HEK293 (cell line): ENCODE measurements at regions not wholly inside any gene's neighbourhood (a gene's known extent, or its start where the extent isn't known, plus 50 kb on each side); places are given as distances from the start of the nearest gene placed in this dataset.
"Not testable (repeated sequence)": the region's sequence is repeated elsewhere in the genome, so short reads cannot be mapped to it uniquely, and the experiment has no call there.

Experiments
- CTCF ChIA-PET: fragments of 350-600 bp; formaldehyde crosslinking; extraction: SDS; loops from one replicate; lab custom pipeline; 2021; ENCODE audit warnings: antibody characterized with exemption; lab: Yijun Ruan, JAX
- POLR2A ChIA-PET: fragments of 300-600 bp; formaldehyde crosslinking; extraction: SDS; loops from one replicate; lab custom pipeline; 2020; ENCODE audit warnings: antibody characterized with exemption, inconsistent platforms; lab: Yijun Ruan, JAX
- H3K27ac ChIP-seq: fragments of 200-500 bp; sonication (Bioruptor generic); 2 replicates; pipeline ENCODE4 v1.5.1; 2014; ENCODE audit warnings: low read depth, low read length, control low read depth, inconsistent platforms; ENCODE audit errors: extremely low read depth
- H3K36me3 ChIP-seq, 2 experiments: fragments of 200-500 bp in 1 of 2; sonication (Bioruptor generic) in 1 of 2; 1 replicate in 1 of 2; 2 replicates in 1 of 2; pipeline ENCODE4 v1.5.1; 2014 to 2017; ENCODE audit warnings: inconsistent platforms in 2 of 2, low read length in 2 of 2; ENCODE audit not compliant: control insufficient read depth in 2 of 2, insufficient read depth in 1 of 2
- H3K4me1 ChIP-seq: fragments of 200-500 bp; sonication (Bioruptor generic); 2 replicates; pipeline ENCODE4 v1.5.1; 2014; ENCODE audit warnings: mild to moderate bottlenecking, low read length, inconsistent platforms; ENCODE audit not compliant: control insufficient read depth, insufficient read depth
- H3K4me3 ChIP-seq: 2 replicates; pipeline ENCODE4 v1.5.1; 2011; ENCODE audit warnings: low read depth, mild to moderate bottlenecking, control low read depth, low read length, moderate library complexity
- H3K9me3 ChIP-seq: fragments of 200-500 bp; sonication (Bioruptor generic); 2 replicates; pipeline ENCODE4 v1.5.1; 2014; ENCODE audit warnings: low read depth, low read length, inconsistent platforms; ENCODE audit not compliant: control insufficient read depth, insufficient read depth
- HOXD13 ChIP-seq: sonication (generic); formaldehyde crosslinking; IDR thresholded peaks from 2 replicates; pipeline ENCODE4 v1.8.0; 2022; ENCODE audit warnings: missing genetic modification reagents, borderline replicate concordance
- ZBTB44 ChIP-seq: fragments of 450-650 bp; IDR thresholded peaks from 2 replicates; pipeline ENCODE4 v1.5.1; 2018; ENCODE audit warnings: missing biosample characterization, mild to moderate bottlenecking, missing genetic modification characterization
- ZFHX2 ChIP-seq: fragments of 450-650 bp; formaldehyde crosslinking; conservative IDR thresholded peaks from 2 replicates; pipeline ENCODE4 v1.5.1; 2016; ENCODE audit warnings: missing biosample characterization, missing genetic modification characterization
- ZFP37 ChIP-seq: fragments of 450-650 bp; formaldehyde crosslinking; IDR thresholded peaks from 2 replicates; pipeline ENCODE4 v1.5.1; 2016; ENCODE audit warnings: missing biosample characterization, missing genetic modification characterization
- ZFP41 ChIP-seq: fragments of 450-650 bp; formaldehyde crosslinking; IDR thresholded peaks from 2 replicates; pipeline ENCODE4 v1.5.1; 2016; ENCODE audit warnings: missing biosample characterization, missing genetic modification characterization, borderline replicate concordance
- ZIC2 ChIP-seq: fragments of 450-650 bp; formaldehyde crosslinking; IDR thresholded peaks from 2 replicates; pipeline ENCODE4 v1.5.1; 2016; ENCODE audit warnings: missing biosample characterization, missing genetic modification characterization
- ZNF148 ChIP-seq: fragments of 450-650 bp; formaldehyde crosslinking; IDR thresholded peaks from 2 replicates; pipeline ENCODE4 v1.5.0; 2017; ENCODE audit warnings: missing biosample characterization, missing genetic modification characterization, borderline replicate concordance
- ZNF157 ChIP-seq: fragments of 450-650 bp; formaldehyde crosslinking; IDR thresholded peaks from 2 replicates; pipeline ENCODE4 v1.5.1; 2016; ENCODE audit warnings: missing biosample characterization, missing genetic modification characterization
- ZNF302 ChIP-seq: fragments of 450-650 bp; formaldehyde crosslinking; IDR thresholded peaks from 2 replicates; pipeline ENCODE4 v1.5.1; 2016; ENCODE audit warnings: missing biosample characterization, missing genetic modification characterization, low read depth
- ZNF354C ChIP-seq: fragments of 450-650 bp; formaldehyde crosslinking; IDR thresholded peaks from 2 replicates; pipeline ENCODE4 v1.5.1; 2016; ENCODE audit warnings: missing biosample characterization, missing genetic modification characterization, low read depth, borderline replicate concordance
- ZNF362 ChIP-seq: fragments of 450-650 bp; formaldehyde crosslinking; IDR thresholded peaks from 2 replicates; pipeline ENCODE4 v1.5.1; 2016; ENCODE audit warnings: missing biosample characterization, missing genetic modification characterization
- ZNF37A ChIP-seq: fragments of 450-650 bp; IDR thresholded peaks from 2 replicates; pipeline ENCODE4 v1.5.1; 2018; ENCODE audit warnings: missing biosample characterization, missing genetic modification characterization
- ZNF768 ChIP-seq: fragments of 450-650 bp; formaldehyde crosslinking; IDR thresholded peaks from 2 replicates; pipeline ENCODE4 v1.5.1; 2018; ENCODE audit warnings: missing biosample characterization, mild to moderate bottlenecking, missing genetic modification characterization
- ZNF843 ChIP-seq: fragments of 450-650 bp; formaldehyde crosslinking; IDR thresholded peaks from 2 replicates; pipeline ENCODE4 v1.5.1; 2016; ENCODE audit warnings: missing biosample characterization, missing genetic modification characterization
- ZSCAN30 ChIP-seq: fragments of 450-650 bp; IDR thresholded peaks from 2 replicates; pipeline ENCODE4 v1.5.1; 2018; ENCODE audit warnings: missing biosample characterization, mild to moderate bottlenecking, missing genetic modification characterization, moderate library complexity

- TF ChIP-seq ZSCAN30 (tag by site-specific recombination) (no peak), ZIC2 (tag by site-specific recombination) (no peak), ZBTB44 (tag by site-specific recombination) (no peak), ZNF843 (tag by site-specific recombination) (no peak), ZNF354C (tag by site-specific recombination) (no peak), ZNF37A (tag by site-specific recombination) (no peak), ZNF148 (tag by site-specific recombination) (no peak), ZFHX2 (peak; percentile 49), ZNF302 (tag by site-specific recombination) (no peak), ZNF157 (no peak), ZNF362 (tag by site-specific recombination) (no peak), ZFP37 (tag by site-specific recombination) (peak; percentile 28; the same call in 1 of the 2 replicates), ZFP41 (tag by site-specific recombination) (no peak)
Measured at GRCh38 chr11:115637599-115638241, 133.5 kb upstream of the CADM1 start (continued).

GRCh38 chr11:115636753-115637527 lies 132.7 kb upstream of the CADM1 start:
- CTCF ChIA-PET, result interaction anchor here (0.7 kb wide), 1 partner anchor 10 kb away, joined by 3 read pairs; no protein-coding TSS in a partner anchor
- POLR2A ChIA-PET, result interaction anchor here (0.9 to 1.2 kb wide), 2 partner anchors 23 to 133 kb away, joined by 3 to 4 read pairs; partner anchors contain the start of gene CADM1
- H3K4me1 ChIP-seq, result no peaks in the 10 kb centered on the region
- no peak overlapping the region for H3K4me3 ChIP-seq
- no peaks in the 10 kb centered on the region for H3K36me3 ChIP-seq
- H3K9me3 ChIP-seq, result no peaks in the 10 kb centered on the region
- TF ChIP-seq ZNF768 (tag by site-specific recombination) (0 out of 2 replicates have a peak, but pooled peaks have one; percentile 57), HOXD13 (CRISPR knock-in tag) (no peak)
- no peak overlapping the region for H3K27ac ChIP-seq

GRCh38 chr11:115633977-115634376 lies 129.8 kb upstream of the CADM1 start:
- POLR2A ChIA-PET, H3K4me1 ChIP-seq, H3K36me3 ChIP-seq, CTCF ChIA-PET, H3K9me3 ChIP-seq, H3K4me3 ChIP-seq, H3K27ac ChIP-seq: not testable (repeated sequence)
